PFSK-1 (cell line): ENCODE measurements at regions not wholly inside any gene's neighbourhood (a gene's known extent, or its start where the extent isn't known, plus 50 kb on each side); places are given as distances from the start of the nearest gene placed in this dataset.

Experiments used
- FOXP2 ChIP-seq: optimal IDR thresholded peaks from 2 replicates; pipeline ENCODE3; 2011; ENCODE audit warnings: borderline replicate concordance, control low read depth, inconsistent platforms; ENCODE audit not compliant: insufficient read depth; ENCODE audit errors: extremely low read length, extremely low read depth
- POLR2AphosphoS5 ChIP-seq: IDR thresholded peaks from 2 replicates; pipeline ENCODE4 v1.6.1; 2012; ENCODE audit warnings: low read depth, mild to moderate bottlenecking, control low read depth, low read length, moderate library complexity
- REST ChIP-seq, 2 experiments: IDR thresholded peaks; 2 replicates each; pipeline versions ENCODE4 v1.6.1 to v1.8.0; 2011 to 2012; ENCODE audit warnings: low read depth in 2 of 2, low read length in 2 of 2, control low read depth in 1 of 2, inconsistent platforms in 1 of 2, mild to moderate bottlenecking in 1 of 2, moderate library complexity in 1 of 2; ENCODE audit not compliant: insufficient read depth in 1 of 2
- SIN3A ChIP-seq: IDR thresholded peaks from 2 replicates; pipeline ENCODE4 v1.6.1; 2012; ENCODE audit warnings: mild to moderate bottlenecking, low read length, moderate library complexity, borderline replicate concordance; ENCODE audit not compliant: insufficient read depth
- TAF1 ChIP-seq: IDR thresholded peaks from 2 replicates; pipeline ENCODE4 v1.6.1; 2012; ENCODE audit warnings: low read length, control low read depth, borderline replicate concordance; ENCODE audit not compliant: insufficient read depth

- no peak for TF ChIP-seq TAF1
- TF ChIP-seq SIN3A, result no peak
- TF ChIP-seq POLR2AphosphoS5, result no peak
Observed at GRCh38 chr6:91482498-91482897, 895.6 kb upstream of the MAP3K7 start.

- TF ChIP-seq REST (IDR thresholded peaks at IDR 0.05; ENCODE audit: insufficient read depth in 1 of 2, low read depth in 2 of 2, low read length in 2 of 2), result no peak
- no peak for TF ChIP-seq TAF1
Observed at GRCh38 chr6:91480402-91480801, 893.5 kb upstream of the MAP3K7 start.

GRCh38 chr6:91477688-91478087 lies 890.8 kb upstream of the MAP3K7 start:
- TF ChIP-seq REST (IDR thresholded peaks at IDR 0.05; ENCODE audit: insufficient read depth in 1 of 2, low read depth in 2 of 2, low read length in 2 of 2) (no peak), SIN3A (no peak), FOXP2 (no peak), TAF1 (no peak), POLR2AphosphoS5 (no peak)

- no peak for TF ChIP-seq REST (IDR thresholded peaks at IDR 0.05; ENCODE audit: insufficient read depth in 1 of 2, low read depth in 2 of 2, low read length in 2 of 2)
- no peak for TF ChIP-seq POLR2AphosphoS5
- no peak for TF ChIP-seq FOXP2
- no peak for TF ChIP-seq TAF1
- no peak for TF ChIP-seq SIN3A
Observed at GRCh38 chr6:91476000-91476399, 889.1 kb upstream of the MAP3K7 start.

- TF ChIP-seq FOXP2, result no peak
- no peak for TF ChIP-seq SIN3A
- no peak for TF ChIP-seq POLR2AphosphoS5
- TF ChIP-seq TAF1, result no peak
- TF ChIP-seq REST (IDR thresholded peaks at IDR 0.05; ENCODE audit: insufficient read depth in 1 of 2, low read depth in 2 of 2, low read length in 2 of 2), result no peak
Observed at GRCh38 chr6:91465393-91465792, 878.5 kb upstream of the MAP3K7 start.
